ENCODE measurements at regions not wholly inside any gene's neighbourhood (a gene's known extent, or its start where the extent isn't known, plus 50 kb on each side); places are given as distances from the start of the nearest gene placed in this dataset.

GRCh38 chr2:182499706-182500470 is 73.1 kb upstream of the PDE1A start:
- TF ChIP-seq, protein P1, sequence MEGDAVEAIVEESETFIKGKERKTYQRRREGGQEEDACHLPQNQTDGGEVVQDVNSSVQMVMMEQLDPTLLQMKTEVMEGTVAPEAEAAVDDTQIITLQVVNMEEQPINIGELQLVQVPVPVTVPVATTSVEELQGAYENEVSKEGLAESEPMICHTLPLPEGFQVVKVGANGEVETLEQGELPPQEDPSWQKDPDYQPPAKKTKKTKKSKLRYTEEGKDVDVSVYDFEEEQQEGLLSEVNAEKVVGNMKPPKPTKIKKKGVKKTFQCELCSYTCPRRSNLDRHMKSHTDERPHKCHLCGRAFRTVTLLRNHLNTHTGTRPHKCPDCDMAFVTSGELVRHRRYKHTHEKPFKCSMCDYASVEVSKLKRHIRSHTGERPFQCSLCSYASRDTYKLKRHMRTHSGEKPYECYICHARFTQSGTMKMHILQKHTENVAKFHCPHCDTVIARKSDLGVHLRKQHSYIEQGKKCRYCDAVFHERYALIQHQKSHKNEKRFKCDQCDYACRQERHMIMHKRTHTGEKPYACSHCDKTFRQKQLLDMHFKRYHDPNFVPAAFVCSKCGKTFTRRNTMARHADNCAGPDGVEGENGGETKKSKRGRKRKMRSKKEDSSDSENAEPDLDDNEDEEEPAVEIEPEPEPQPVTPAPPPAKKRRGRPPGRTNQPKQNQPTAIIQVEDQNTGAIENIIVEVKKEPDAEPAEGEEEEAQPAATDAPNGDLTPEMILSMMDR (IDR thresholded peaks at IDR 0.05), result no peak
- no peak for TF ChIP-seq POLR2A (IDR thresholded peaks at IDR 0.05)
